GM12878 (cell line): ENCODE measurements at regions not wholly inside any gene's neighbourhood (a gene's known extent, or its start where the extent isn't known, plus 50 kb on each side); places are given as distances from the start of the nearest gene placed in this dataset.

Experiments used
- ATAC-seq: fragments of 200-7000 bp; cut with Tn5 transposase; 3 replicates; pipeline ENCODE4 v1.9.1; 2020; ENCODE audit warnings: mild to moderate bottlenecking, moderate library complexity
- BruUV-seq: library from RNA; stranded (reverse); fragments of 400-500 nt; replicated peaks from 2 replicates; lab custom pipeline; 2021; lab: Mats Ljungman, UMichigan
- CTCF ChIA-PET: fragments of 300-600 bp; sonication (Branson Sonifier 250); formaldehyde crosslinking; extraction: SDS; loops from one replicate; lab custom pipeline; 2021; ENCODE audit warnings: inconsistent platforms; lab: Yijun Ruan, JAX
- POLR2A ChIA-PET: fragments of 350-600 bp; formaldehyde crosslinking; extraction: SDS; loops from one replicate; lab custom pipeline; 2021; ENCODE audit warnings: inconsistent platforms; lab: Charles Lee
- RAD21 ChIA-PET: fragments of 300-600 bp; sonication (Branson Sonifier 250); formaldehyde crosslinking; loops from one replicate; lab custom pipeline; 2023; ENCODE audit warnings: antibody characterized with exemption; ENCODE audit not compliant: unreplicated experiment; lab: Charles Lee
- SMC1A ChIA-PET: fragments of 300-600 bp; sonication (Branson Sonifier 250); formaldehyde crosslinking; loops from one replicate; lab custom pipeline; 2023; ENCODE audit not compliant: unreplicated experiment, uncharacterized antibody; lab: Charles Lee
- DNase-seq: peaks from one replicate; pipeline ENCODE4 v3.0.0-alpha.2; 2011; ENCODE audit warnings: low read depth, low spot score
- FAIRE-seq: peaks from 3 replicates; lab custom pipeline; 2011; peaks lifted over from hg19 to GRCh38; lab: Jason Lieb, UNC
- H2AFZ ChIP-seq: 2 replicates; pipeline ENCODE4 v1.6.0; 2011; ENCODE audit warnings: low read depth, low read length, control low read depth; ENCODE audit not compliant: control insufficient read depth
- H3K27ac ChIP-seq: 2 replicates; pipeline ENCODE4 v1.5.1; 2011; ENCODE audit warnings: control low read depth; ENCODE audit not compliant: control insufficient read depth, insufficient read depth
- H3K27me3 ChIP-seq, 2 experiments: replicated peaks in 1 of 2; 2 replicates each; pipeline versions ENCODE4 v1.6.0 to v1.6.1; 2011; ENCODE audit warnings: low read length in 1 of 2; ENCODE audit not compliant: control insufficient read depth in 2 of 2, insufficient read depth in 2 of 2
- H3K36me3 ChIP-seq, 2 experiments: 2 replicates each; pipeline ENCODE4 v1.5.1; 2011; ENCODE audit warnings: low read length in 1 of 2; ENCODE audit not compliant: control insufficient read depth in 2 of 2, insufficient read depth in 2 of 2
- H3K4me1 ChIP-seq: 2 replicates; pipeline ENCODE4 v1.6.1; 2011; ENCODE audit warnings: mild to moderate bottlenecking, low read length, moderate library complexity, mixed read lengths; ENCODE audit not compliant: control insufficient read depth, insufficient read depth
- H3K4me2 ChIP-seq: 2 replicates; pipeline ENCODE4 v1.6.0; 2011; ENCODE audit warnings: control low read depth; ENCODE audit not compliant: control insufficient read depth, insufficient read depth
- H3K4me3 ChIP-seq: fragments of 200-600 bp; sonication (generic); 2 replicates; pipeline ENCODE4 v1.5.1; 2016
- H3K79me2 ChIP-seq: 2 replicates; pipeline ENCODE4 v1.6.0; 2011; ENCODE audit warnings: low read length; ENCODE audit not compliant: control insufficient read depth, insufficient read depth
- H3K9ac ChIP-seq: 2 replicates; pipeline ENCODE4 v1.8.0; 2011; ENCODE audit warnings: low read length, control low read depth, mixed read lengths; ENCODE audit not compliant: control insufficient read depth, insufficient read depth
- H3K9me3 ChIP-seq: replicated peaks from 3 replicates; pipeline ENCODE4 v1.5.1; 2011; ENCODE audit warnings: mild to moderate bottlenecking, low read length; ENCODE audit not compliant: control insufficient read depth, insufficient read depth
- H4K20me1 ChIP-seq: 2 replicates; pipeline ENCODE4 v1.6.0; 2011; ENCODE audit not compliant: control insufficient read depth, insufficient read depth
- ATF3 ChIP-seq: IDR thresholded peaks from 2 replicates; pipeline ENCODE4 v1.6.1; 2011; ENCODE audit warnings: low read depth, mild to moderate bottlenecking, low read length, moderate library complexity, borderline replicate concordance; ENCODE audit errors: extremely low read depth
- BACH1 ChIP-seq: fragments of 450-650 bp; IDR thresholded peaks from 2 replicates; pipeline ENCODE4 v1.6.1; 2017; ENCODE audit warnings: mild to moderate bottlenecking, borderline replicate concordance
- CHD2 ChIP-seq: IDR thresholded peaks from 2 replicates; pipeline ENCODE4 v1.6.1; 2011; ENCODE audit warnings: low read depth, low read length, improper control_type of control experiment, borderline replicate concordance
- CREB1 ChIP-seq: IDR thresholded peaks from 2 replicates; pipeline ENCODE4 v1.6.1; 2012; ENCODE audit warnings: low read depth, mild to moderate bottlenecking, inconsistent platforms
- IKZF2 ChIP-seq, 2 experiments: fragments of 450-650 bp; IDR thresholded peaks; 2 replicates each; pipeline ENCODE4 v1.6.1; 2017; ENCODE audit warnings: mild to moderate bottlenecking in 2 of 2, moderate library complexity in 2 of 2
- IRF5 ChIP-seq: fragments of 450-650 bp; IDR thresholded peaks from 2 replicates; pipeline ENCODE4 v1.6.1; 2017; ENCODE audit warnings: borderline replicate concordance
- KLF5 ChIP-seq: fragments of 450-650 bp; IDR thresholded peaks from 2 replicates; pipeline ENCODE4 v1.6.1; 2014; ENCODE audit warnings: mild to moderate bottlenecking; ENCODE audit not compliant: partially characterized antibody
- MTA3 ChIP-seq: IDR thresholded peaks from 2 replicates; pipeline ENCODE4 v1.6.1; 2012; ENCODE audit warnings: low read length, inconsistent platforms, borderline replicate concordance
- NFXL1 ChIP-seq: fragments of 450-650 bp; IDR thresholded peaks from 2 replicates; pipeline ENCODE4 v1.6.1; 2017; ENCODE audit warnings: antibody characterized with exemption, mild to moderate bottlenecking, borderline replicate concordance
- NKRF ChIP-seq: fragments of 450-650 bp; conservative IDR thresholded peaks from 2 replicates; pipeline ENCODE4 v1.6.1; 2017; ENCODE audit warnings: mild to moderate bottlenecking, moderate library complexity
- POLR2AphosphoS5 ChIP-seq: IDR thresholded peaks from 2 replicates; pipeline ENCODE4 v1.6.1; 2011; ENCODE audit warnings: mild to moderate bottlenecking, low read length, inconsistent platforms
- RB1 ChIP-seq: fragments of 450-650 bp; formaldehyde crosslinking; IDR thresholded peaks from 2 replicates; pipeline ENCODE4 v1.6.1; 2017; ENCODE audit warnings: mild to moderate bottlenecking, borderline replicate concordance
- RBBP5 ChIP-seq: fragments of 200-600 bp; sonication (generic); conservative IDR thresholded peaks from 2 replicates; pipeline ENCODE4 v1.6.1; 2016
- RCOR1 ChIP-seq: conservative IDR thresholded peaks from 2 replicates; pipeline ENCODE4 v1.6.1; 2012; ENCODE audit warnings: low read depth, low read length, improper control_type of control experiment
- SKIL ChIP-seq: fragments of 450-650 bp; IDR thresholded peaks from 2 replicates; pipeline ENCODE4 v1.6.1; 2017; ENCODE audit warnings: mild to moderate bottlenecking, low read depth, inconsistent platforms; ENCODE audit not compliant: poor library complexity, severe bottlenecking
- SRF ChIP-seq, 2 experiments: IDR thresholded peaks; 2 replicates each; pipeline ENCODE4 v1.6.1; 2011; ENCODE audit warnings: low read depth in 2 of 2, low read length in 2 of 2, mild to moderate bottlenecking in 1 of 2, moderate library complexity in 1 of 2
- SUZ12 ChIP-seq: fragments of 200-600 bp; sonication (generic); IDR thresholded peaks from one replicate; pipeline ENCODE4 v1.6.1; 2018; ENCODE audit warnings: antibody characterized with exemption, mild to moderate bottlenecking; ENCODE audit not compliant: unreplicated experiment
- WGBS: methylation state at CpG from one replicate; pipeline ENCODE4 v1.1.6; 2016; ENCODE audit warnings: low lambda C conversion rate; ENCODE audit not compliant: insufficient replicate concordance, insufficient coverage; ENCODE audit errors: missing lambda C conversion rate; 5-methylcytosine and 5-hydroxymethylcytosine counted together
- in situ Hi-C: fragments of 300-500 bp; cut with MboI; formaldehyde crosslinking; loops from 9 replicates; pipeline ENCODE4 v1.14.3; 2018; ENCODE audit warnings: mixed read lengths
- intact Hi-C: fragments of 100-400 bp; cut with micrococcal nuclease; formaldehyde crosslinking; loops from one replicate; pipeline ENCODE4 v1.14.2; 2022; ENCODE audit not compliant: unreplicated experiment

GRCh38 chr11:116172156-116172555 is 600.6 kb downstream of the BUD13 start:
- WGBS, result 23% methylated on average over 3 of the region's 3 CpGs
- H3K4me2 ChIP-seq, result no peak overlapping the region
- no peaks in the 10 kb centered on the region for H3K27me3 ChIP-seq
- DNase-seq (no peak), ATAC-seq (no peak), FAIRE-seq (no peak)
- ChIA-PET CTCF (no interaction called here), RAD21 (no interaction called here), SMC1A (no interaction called here), POLR2A (no interaction called here)
- no peak overlapping the region for H3K27ac ChIP-seq
- TF ChIP-seq POLR2AphosphoS5, result no peak
- no peak for TF ChIP-seq BACH1
- no peak for TF ChIP-seq RBBP5
- TF ChIP-seq NFXL1, result no peak
- TF ChIP-seq CHD2, result no peak
- no peak for TF ChIP-seq IKZF2 (IDR thresholded peaks at IDR 0.05)
- no peak for TF ChIP-seq CREB1
- TF ChIP-seq ATF3, result no peak
- no peak for TF ChIP-seq SRF (IDR thresholded peaks at IDR 0.05; ENCODE audit: low read depth in 2 of 2, low read length in 2 of 2)
- no peak for TF ChIP-seq RB1
- no peak for TF ChIP-seq KLF5
- no peak for TF ChIP-seq SKIL
- TF ChIP-seq NKRF, result no peak
- no peak for TF ChIP-seq RCOR1
- TF ChIP-seq MTA3, result no peak
- no peak for TF ChIP-seq SUZ12
- no peak for TF ChIP-seq IRF5
- H3K36me3 ChIP-seq, result no peaks in the 10 kb centered on the region
- no peak overlapping the region for H3K9ac ChIP-seq
- H3K9me3 ChIP-seq, result no peaks in the 10 kb centered on the region
- intact Hi-C loops (no loop called here), in situ Hi-C loops (no loop called here)
- H2AFZ ChIP-seq, result no peak overlapping the region
- BruUV-seq, result no TSS peak
- no peaks in the 10 kb centered on the region for H3K79me2 ChIP-seq
- H3K4me3 ChIP-seq, result no peak overlapping the region
- no peaks in the 10 kb centered on the region for H3K4me1 ChIP-seq
- H4K20me1 ChIP-seq, result no peaks in the 10 kb centered on the region
